Liver (tissue), 7 donors: ENCODE measurements at regions not wholly inside any gene's neighbourhood (a gene's known extent, or its start where the extent isn't known, plus 50 kb on each side); places are given as distances from the start of the nearest gene placed in this dataset.

Source experiments
- DNase-seq: peaks from one replicate; pipeline ENCODE4 v3.0.0-alpha.2; 2017; ENCODE audit warnings: low spot score
- H3K27ac ChIP-seq, 2 donors: one replicate each; pipeline ENCODE4 v1.7.0; 2013; ENCODE audit warnings: inconsistent platforms in 2 of 2, low read length in 2 of 2, control low read depth in 1 of 2, low read depth in 1 of 2, mild to moderate bottlenecking in 1 of 2
- H3K27me3 ChIP-seq, 4 donors: one replicate each; pipeline versions ENCODE4 v1.6.1 to v1.7.0; 2013; ENCODE audit warnings: low read length in 3 of 4, inconsistent platforms in 1 of 4, mild to moderate bottlenecking in 1 of 4, moderate library complexity in 1 of 4; ENCODE audit not compliant: control insufficient read depth in 4 of 4, insufficient read depth in 4 of 4
- H3K36me3 ChIP-seq, 4 donors: one replicate each; pipeline versions ENCODE4 v1.6.1 to v1.7.0; 2013; ENCODE audit warnings: low read length in 3 of 4, mild to moderate bottlenecking in 3 of 4, low read depth in 1 of 4, moderate library complexity in 1 of 4; ENCODE audit not compliant: control insufficient read depth in 4 of 4, insufficient read depth in 3 of 4
- H3K4me1 ChIP-seq, 4 donors: one replicate each; pipeline versions ENCODE4 v1.6.1 to v1.7.0; 2013; ENCODE audit warnings: low read length in 3 of 4, mild to moderate bottlenecking in 3 of 4, moderate library complexity in 1 of 4; ENCODE audit not compliant: control insufficient read depth in 4 of 4, insufficient read depth in 4 of 4
- H3K4me3 ChIP-seq, 3 donors: one replicate each; pipeline versions ENCODE4 v1.6.1 to v1.7.0; 2013; ENCODE audit warnings: low read length in 3 of 3, control low read depth in 1 of 3, low read depth in 1 of 3, mild to moderate bottlenecking in 1 of 3
- H3K9ac ChIP-seq, 2 donors: one replicate each; pipeline ENCODE4 v1.7.0; 2013; ENCODE audit warnings: low read length in 2 of 2, mild to moderate bottlenecking in 2 of 2, moderate library complexity in 2 of 2, control low read depth in 1 of 2, low read depth in 1 of 2
- H3K9me3 ChIP-seq, 4 donors: one replicate each; pipeline versions ENCODE4 v1.6.1 to v1.7.0; 2013; ENCODE audit warnings: low read length in 3 of 4; ENCODE audit not compliant: control insufficient read depth in 4 of 4
- EGR1 ChIP-seq, 2 donors: IDR thresholded peaks; 2 replicates each; pipeline ENCODE4 v1.6.1; 2016 to 2018; ENCODE audit warnings: antibody characterized with exemption in 2 of 2, low read depth in 2 of 2
- FOXA1 ChIP-seq: IDR thresholded peaks from 2 replicates; pipeline ENCODE4 v1.6.1; 2016; ENCODE audit warnings: antibody characterized with exemption
- FOXA2 ChIP-seq: IDR thresholded peaks from 2 replicates; pipeline ENCODE4 v1.6.1; 2016; ENCODE audit warnings: antibody characterized with exemption
- GABPA ChIP-seq, 2 donors: IDR thresholded peaks in 1 of 2; conservative IDR thresholded peaks in 1 of 2; 2 replicates each; pipeline ENCODE4 v1.6.1; 2016; ENCODE audit warnings: antibody characterized with exemption in 2 of 2, mild to moderate bottlenecking in 1 of 2, moderate library complexity in 1 of 2
- HNF4A ChIP-seq, 2 donors: conservative IDR thresholded peaks; 2 replicates each; pipeline ENCODE4 v1.6.1; 2016; ENCODE audit warnings: antibody characterized with exemption in 2 of 2, mild to moderate bottlenecking in 2 of 2
- HNF4G ChIP-seq: IDR thresholded peaks from 2 replicates; pipeline ENCODE4 v1.6.1; 2016; ENCODE audit warnings: antibody characterized with exemption
- JUND ChIP-seq, 2 donors: IDR thresholded peaks; 2 replicates each; pipeline ENCODE4 v1.6.1; 2016; ENCODE audit warnings: antibody characterized with exemption in 2 of 2
- NR2F2 ChIP-seq: IDR thresholded peaks from 2 replicates; pipeline ENCODE4 v1.6.1; 2016; ENCODE audit warnings: antibody characterized with exemption
- RAD21 ChIP-seq, 2 donors: IDR thresholded peaks; 2 replicates each; pipeline ENCODE4 v1.6.1; 2016; ENCODE audit warnings: antibody characterized with exemption in 2 of 2, mild to moderate bottlenecking in 2 of 2
- REST ChIP-seq: IDR thresholded peaks from 2 replicates; pipeline ENCODE4 v1.6.1; 2016; ENCODE audit warnings: antibody characterized with exemption, mild to moderate bottlenecking
- RXRA ChIP-seq, 2 donors: IDR thresholded peaks; 2 replicates each; pipeline ENCODE4 v1.6.1; 2017 to 2018; ENCODE audit warnings: antibody characterized with exemption in 2 of 2, mild to moderate bottlenecking in 1 of 2
- SP1 ChIP-seq: IDR thresholded peaks from 2 replicates; pipeline ENCODE4 v1.6.1; 2018; ENCODE audit warnings: antibody characterized with exemption, mild to moderate bottlenecking
- TAF1 ChIP-seq: conservative IDR thresholded peaks from 2 replicates; pipeline ENCODE4 v1.6.1; 2016; ENCODE audit warnings: antibody characterized with exemption, mild to moderate bottlenecking
- YY1 ChIP-seq: IDR thresholded peaks from 2 replicates; pipeline ENCODE4 v1.6.1; 2016; ENCODE audit warnings: antibody characterized with exemption, mild to moderate bottlenecking
- ZBTB33 ChIP-seq: IDR thresholded peaks from 2 replicates; pipeline ENCODE4 v1.6.1; 2016; ENCODE audit warnings: antibody characterized with exemption
- WGBS: extraction: QIAGEN DNeasy Blood & Tissue Kit; methylation state at CpG from one replicate; pipeline ENCODE4 v1.1.7; 2013; 5-methylcytosine and 5-hydroxymethylcytosine counted together
- TF ChIP-seq, protein P1 (sequence below): IDR thresholded peaks from 2 replicates; pipeline ENCODE4 v1.6.1; 2016; ENCODE audit warnings: antibody characterized with exemption
- donor health status: healthy.
- donor health status: healthy.
- donor health status: healthy.
- donor health status: healthy.

GRCh38 chr5:3118340-3118739, 366.9 kb upstream of the IRX2 start:
- 30% methylated on average over 15 of the region's 15 CpGs for WGBS
- Histone ChIP-seq H3K36me3 (no peaks in the 10 kb centered on the region), H3K27me3 (peaks cover 0 to 8% (median 2%) of the 10 kb centered on the region in 4 donors)

GRCh38 chr5:3116366-3116765, 364.9 kb upstream of the IRX2 start:
- Histone ChIP-seq H3K36me3 (no peaks in the 10 kb centered on the region), H3K9ac (no peak overlapping the region), H3K4me1 (no peaks in the 10 kb centered on the region), H3K27me3 (peaks cover 0 to 4% (median 2%) of the 10 kb centered on the region in 4 donors), H3K27ac (no peak overlapping the region), H3K9me3 (no peaks in the 10 kb centered on the region), H3K4me3 (no peak overlapping the region)
- TF ChIP-seq ZBTB33 (no peak), REST (no peak), JUND (IDR thresholded peaks at IDR 0.05) (no peak), HNF4A (conservative IDR thresholded peaks at IDR 0.05) (no peak), YY1 (no peak), RXRA (IDR thresholded peaks at IDR 0.05) (no peak), SP1 (no peak), HNF4G (no peak), FOXA2 (no peak), EGR1 (IDR thresholded peaks at IDR 0.05; ENCODE audit: low read depth in 2 of 2) (no peak), FOXA1 (no peak), GABPA (IDR thresholded peaks at IDR 0.05 in 1 of 2, conservative IDR thresholded peaks at IDR 0.05 in 1 of 2) (no peak), NR2F2 (no peak)
- TF ChIP-seq, protein P1, sequence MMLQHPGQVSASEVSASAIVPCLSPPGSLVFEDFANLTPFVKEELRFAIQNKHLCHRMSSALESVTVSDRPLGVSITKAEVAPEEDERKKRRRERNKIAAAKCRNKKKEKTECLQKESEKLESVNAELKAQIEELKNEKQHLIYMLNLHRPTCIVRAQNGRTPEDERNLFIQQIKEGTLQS: no peak
- DNase-seq: no peak
- WGBS: 11% methylated on average over 23 of the region's 23 CpGs

More at GRCh38 chr5:3118340-3118739, 366.9 kb upstream of the IRX2 start:
- no peak overlapping the region for H3K27ac ChIP-seq
- H3K4me1 ChIP-seq: no peaks in the 10 kb centered on the region
- no peak overlapping the region for H3K9ac ChIP-seq
- H3K9me3 ChIP-seq: no peaks in the 10 kb centered on the region
- DNase-seq: no peak
- no peak overlapping the region for H3K4me3 ChIP-seq
- TF ChIP-seq, protein P1: no peak

- Histone ChIP-seq H3K27ac (no peak overlapping the region), H3K4me3 (no peak overlapping the region), H3K36me3 (no peaks in the 10 kb centered on the region), H3K4me1 (no peaks in the 10 kb centered on the region), H3K27me3 (peaks cover under 1 to 2% (median 2%) of the 10 kb centered on the region in 4 donors), H3K9ac (no peak overlapping the region), H3K9me3 (no peaks in the 10 kb centered on the region)
- WGBS: 88% methylated on average over 14 of the region's 14 CpGs
- DNase-seq: no peak
- TF ChIP-seq REST (no peak), RAD21 (IDR thresholded peaks at IDR 0.05) (no peak), ZBTB33 (no peak), EGR1 (IDR thresholded peaks at IDR 0.05; ENCODE audit: low read depth in 2 of 2) (no peak), TAF1 (no peak), HNF4A (conservative IDR thresholded peaks at IDR 0.05) (no peak)
These were observed 363.0 kb upstream of the IRX2 start for GRCh38 chr5:3114467-3114866.
